PC-9 (cell line): ENCODE measurements at regions not wholly inside any gene's neighbourhood (a gene's known extent, or its start where the extent isn't known, plus 50 kb on each side); places are given as distances from the start of the nearest gene placed in this dataset.

Experiments used
- BruUV-seq: library from RNA; stranded (reverse); fragments of 400-500 nt; replicated peaks from 2 replicates; lab custom pipeline; 2021; lab: Mats Ljungman, UMichigan
- CTCF ChIA-PET: fragments of 300-600 bp; sonication (Branson Sonifier 250); formaldehyde crosslinking; loops from one replicate; lab custom pipeline; 2022; ENCODE audit warnings: antibody characterized with exemption; lab: Charles Lee
- POLR2A ChIA-PET: fragments of 300-600 bp; sonication (Branson Sonifier 250); formaldehyde crosslinking; loops from one replicate; lab custom pipeline; 2022; ENCODE audit warnings: antibody characterized with exemption; ENCODE audit not compliant: unreplicated experiment; lab: Charles Lee
- DNase-seq, 2 experiments: peaks; one replicate each; pipeline versions ENCODE4 v3.0.0 to v3.0.0-alpha.2; 2015 to 2022; ENCODE audit warnings: mixed read lengths in 1 of 2
- H2AFZ ChIP-seq: fragments of 200-600 bp; sonication (generic); 2 replicates; pipeline ENCODE4 v1.8.1; 2017; ENCODE audit warnings: antibody characterized with exemption
- H3F3A ChIP-seq: fragments of 200-600 bp; sonication (generic); 2 replicates; pipeline ENCODE4 v1.8.1; 2017; ENCODE audit warnings: antibody characterized with exemption, mild to moderate bottlenecking, low read depth; ENCODE audit not compliant: insufficient read depth
- H3K27ac ChIP-seq: fragments of 200-600 bp; sonication (generic); 2 replicates; pipeline ENCODE4 v1.6.1; 2016; ENCODE audit warnings: mixed run types
- H3K27me3 ChIP-seq: fragments of 200-600 bp; sonication (generic); 2 replicates; pipeline ENCODE4 v1.6.1; 2016; ENCODE audit warnings: low read depth, mixed run types; ENCODE audit not compliant: insufficient read depth
- H3K36me3 ChIP-seq: fragments of 200-600 bp; sonication (generic); 2 replicates; pipeline ENCODE4 v1.6.1; 2016; ENCODE audit warnings: low read depth, mixed run types
- H3K4me1 ChIP-seq: fragments of 200-600 bp; sonication (generic); replicated peaks from 2 replicates; pipeline ENCODE4 v1.6.1; 2016; ENCODE audit warnings: mixed run types; ENCODE audit not compliant: insufficient read depth
- H3K4me2 ChIP-seq: fragments of 200-600 bp; sonication (generic); 2 replicates; pipeline ENCODE4 v1.6.1; 2017; ENCODE audit warnings: mixed run types
- H3K4me3 ChIP-seq: fragments of 200-600 bp; sonication (generic); 2 replicates; pipeline ENCODE4 v1.6.1; 2016; ENCODE audit warnings: mixed run types
- H3K79me2 ChIP-seq: fragments of 200-600 bp; sonication (generic); 2 replicates; pipeline ENCODE4 v1.6.1; 2017; ENCODE audit warnings: low read depth, mixed run types
- H3K9me2 ChIP-seq: fragments of 200-600 bp; sonication (generic); 2 replicates; pipeline ENCODE4 v1.8.1; 2017; ENCODE audit warnings: mild to moderate bottlenecking; ENCODE audit not compliant: insufficient read depth
- H3K9me3 ChIP-seq: fragments of 200-600 bp; sonication (generic); 2 replicates; pipeline ENCODE4 v1.8.1; 2016; ENCODE audit warnings: low read depth; ENCODE audit not compliant: insufficient read depth
- H4K20me1 ChIP-seq: fragments of 200-600 bp; sonication (generic); 2 replicates; pipeline ENCODE4 v1.8.1; 2017; ENCODE audit not compliant: insufficient read depth
- CTCF ChIP-seq: fragments of 200-600 bp; sonication (generic); conservative IDR thresholded peaks from 2 replicates; pipeline ENCODE4 v1.6.1; 2017; ENCODE audit warnings: mixed run types, antibody characterized with exemption, mild to moderate bottlenecking, moderate library complexity
- EZH2 ChIP-seq: fragments of 200-600 bp; sonication (generic); IDR thresholded peaks from 2 replicates; pipeline ENCODE4 v1.8.0; 2017; ENCODE audit warnings: antibody characterized with exemption, low read depth
- intact Hi-C: fragments of 100-400 bp; cut with micrococcal nuclease; formaldehyde crosslinking; loops from one replicate; pipeline ENCODE4 v1.10.0; 2022; ENCODE audit not compliant: unreplicated experiment

DNA sequence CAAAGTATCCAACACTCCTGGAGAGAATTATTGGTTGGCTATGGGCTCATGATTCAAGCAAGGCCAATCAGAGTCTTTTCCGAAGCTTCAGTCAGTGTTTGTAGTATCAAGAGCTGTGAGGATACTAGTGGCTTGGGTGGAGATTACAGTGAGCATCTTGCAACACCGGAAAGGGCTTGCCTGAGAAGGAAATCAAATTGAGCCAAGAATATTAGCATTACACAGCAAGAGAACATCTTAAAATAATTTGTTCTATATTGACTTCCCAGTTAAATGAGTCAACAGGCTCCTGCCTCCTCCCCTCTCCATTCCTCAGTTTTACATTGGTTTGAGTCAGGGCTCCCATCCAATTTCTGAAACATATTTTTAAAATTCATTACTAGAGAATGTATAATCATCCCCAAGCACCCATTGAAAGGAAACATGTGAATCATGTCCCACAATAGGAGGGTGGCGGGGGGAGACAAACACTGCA, 127.4 kb downstream of the ELAPOR2 start:
- BruUV-seq, result no TSS peak
- intact Hi-C loops, result loop anchor here (10.0 kb wide), 1 partner anchor 123 kb away; the partner anchor contains the start of gene ELAPOR2
- CTCF ChIA-PET, result no interaction called here
- H3K27me3 ChIP-seq, result no peaks in the 10 kb centered on the region
- H4K20me1 ChIP-seq, result no peaks in the 10 kb centered on the region
- H3K4me3 ChIP-seq, result no peak overlapping the region
- POLR2A ChIA-PET, result interaction anchor here (0.9 kb wide), 1 partner anchor 190 kb away, joined by 10 read pairs; no protein-coding TSS in a partner anchor
- H3K27ac ChIP-seq, result no peak overlapping the region
- no peak for DNase-seq
- H3K4me1 ChIP-seq, result no peaks in the 10 kb centered on the region
- H3K79me2 ChIP-seq, result no peaks in the 10 kb centered on the region
- no peaks in the 10 kb centered on the region for H3K9me3 ChIP-seq
- no peaks in the 10 kb centered on the region for H3K36me3 ChIP-seq
- H3K9me2 ChIP-seq, result no peaks in the 10 kb centered on the region
- H3F3A ChIP-seq, result no peaks in the 10 kb centered on the region
- TF ChIP-seq EZH2 (no peak), CTCF (no peak)
- no peak overlapping the region for H3K4me2 ChIP-seq
- no peak overlapping the region for H2AFZ ChIP-seq

GRCh38 chr7:86931439-86931838, 128.0 kb downstream of the ELAPOR2 start:
- intact Hi-C loops, result loop anchor here (10.0 kb wide), 1 partner anchor 123 kb away; the partner anchor contains the start of gene ELAPOR2
- no peak for DNase-seq
- Histone ChIP-seq H2AFZ (no peak overlapping the region), H3K9me2 (no peaks in the 10 kb centered on the region), H3K4me3 (no peak overlapping the region), H3K36me3 (no peaks in the 10 kb centered on the region), H3K4me1 (no peaks in the 10 kb centered on the region), H4K20me1 (no peaks in the 10 kb centered on the region), H3K9me3 (no peaks in the 10 kb centered on the region), H3K79me2 (no peaks in the 10 kb centered on the region), H3K27ac (no peak overlapping the region), H3K27me3 (no peaks in the 10 kb centered on the region), H3F3A (no peaks in the 10 kb centered on the region), H3K4me2 (no peak overlapping the region)
- TF ChIP-seq CTCF (no peak), EZH2 (no peak)
- POLR2A ChIA-PET, result no interaction called here
- BruUV-seq, result no TSS peak
- CTCF ChIA-PET, result no interaction called here

DNA sequence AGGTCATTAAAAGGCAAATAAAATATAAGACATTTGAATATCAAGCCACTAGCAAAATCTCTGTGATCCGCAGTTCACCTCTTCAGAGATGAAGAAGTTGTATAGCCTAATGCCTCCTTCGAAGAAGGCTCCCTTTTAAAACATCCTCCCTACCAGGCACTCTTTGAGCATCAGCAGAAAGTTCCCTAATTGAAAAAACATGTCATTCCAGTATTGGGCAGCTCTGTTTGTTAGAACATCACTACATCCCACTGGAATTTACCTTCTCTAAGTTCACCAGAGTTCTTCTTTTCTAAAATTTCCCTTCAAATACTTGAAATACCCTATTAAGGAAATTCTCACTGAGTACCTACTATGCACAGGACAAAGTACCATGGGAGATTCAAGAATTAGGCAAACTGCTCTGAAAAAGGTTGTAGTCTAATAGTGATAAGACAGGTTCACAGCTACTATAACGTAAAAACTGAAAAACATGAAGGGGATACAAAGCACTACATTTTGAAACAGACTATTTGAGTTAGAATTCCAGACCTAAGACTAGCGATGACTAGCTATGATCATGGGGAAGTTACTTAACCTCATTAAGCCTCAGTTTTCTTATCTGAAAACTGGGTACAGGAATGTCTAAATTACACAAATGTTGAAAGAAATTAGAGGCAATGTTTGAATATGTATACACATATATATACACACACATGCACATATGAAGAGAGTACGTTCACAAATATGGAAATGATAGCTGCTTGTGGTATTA, 128.7 kb downstream of the ELAPOR2 start:
- H3K27me3 ChIP-seq, result no peaks in the 10 kb centered on the region
- intact Hi-C loops, result loop anchor here (10.0 kb wide), 1 partner anchor 124 kb away; the partner anchor contains the start of gene ELAPOR2
- no peaks in the 10 kb centered on the region for H3K4me1 ChIP-seq
- no peak overlapping the region for H3K4me3 ChIP-seq
- POLR2A ChIA-PET, result no interaction called here
- H3F3A ChIP-seq, result no peaks in the 10 kb centered on the region
- CTCF ChIA-PET, result no interaction called here
- TF ChIP-seq CTCF, result no peak
- no peak for TF ChIP-seq EZH2
- no peaks in the 10 kb centered on the region for H4K20me1 ChIP-seq
- H3K79me2 ChIP-seq, result no peaks in the 10 kb centered on the region
- no peak for DNase-seq
- BruUV-seq, result no TSS peak
- no peaks in the 10 kb centered on the region for H3K36me3 ChIP-seq
- H2AFZ ChIP-seq, result no peak overlapping the region
- H3K9me2 ChIP-seq, result no peaks in the 10 kb centered on the region
- H3K27ac ChIP-seq, result no peak overlapping the region
- no peaks in the 10 kb centered on the region for H3K9me3 ChIP-seq
- no peak overlapping the region for H3K4me2 ChIP-seq
